ENCODE measurements at regions not wholly inside any gene's neighbourhood (a gene's known extent, or its start where the extent isn't known, plus 50 kb on each side); places are given as distances from the start of the nearest gene placed in this dataset.

DNA sequence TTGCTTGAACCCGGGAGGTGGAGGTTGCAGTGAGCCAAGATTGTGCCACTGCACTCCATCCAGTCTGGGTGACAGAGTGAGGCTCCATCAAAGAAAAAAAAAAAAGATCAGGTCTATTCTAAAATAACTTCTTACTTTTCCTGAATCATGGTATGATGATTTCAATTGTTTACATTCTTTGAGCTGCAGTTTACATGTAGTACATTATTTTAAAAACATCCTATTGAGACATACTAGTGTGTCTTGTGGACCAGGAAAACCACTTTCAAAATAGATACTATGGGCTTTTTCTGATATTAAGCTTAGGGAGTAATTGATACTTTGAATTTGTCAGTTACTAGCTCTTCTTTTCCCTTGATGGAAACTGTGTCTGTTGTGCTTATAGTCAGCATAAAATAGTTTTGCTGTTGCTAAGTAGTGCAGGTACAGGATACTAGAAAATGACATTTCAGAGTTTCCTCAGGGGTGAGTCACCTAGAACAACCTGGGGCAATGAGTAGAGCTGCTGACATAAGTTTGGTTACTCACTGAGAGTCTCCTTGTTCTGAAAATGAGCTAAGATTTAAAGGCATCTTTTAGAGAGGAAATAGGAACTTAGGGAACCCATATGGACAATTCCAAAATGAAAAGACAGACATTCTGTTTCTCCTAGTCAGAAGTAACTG, 53.2 kb upstream of the C4orf54 start:
- Histone ChIP-seq H3K9me3 (no peaks in the 10 kb centered on the region), H3K36me3 (no peaks in the 10 kb centered on the region), H3K4me1 (peaks cover 0 to 14% (median 7%) of the 10 kb centered on the region in 9 donors), H3K27me3 (no peaks in the 10 kb centered on the region), H3K4me3 (no peak overlapping the region), H3K27ac (no peak overlapping the region)
- 94 to 96% methylated on average over 1 of the region's 1 CpG for WGBS, 2 donors
- DNase-seq (no peak), ATAC-seq (peak in 1 of 8 donors; percentile 80)
- intact Hi-C loops (cut with DNase I) = no loop called here
- TF ChIP-seq, protein P1, sequence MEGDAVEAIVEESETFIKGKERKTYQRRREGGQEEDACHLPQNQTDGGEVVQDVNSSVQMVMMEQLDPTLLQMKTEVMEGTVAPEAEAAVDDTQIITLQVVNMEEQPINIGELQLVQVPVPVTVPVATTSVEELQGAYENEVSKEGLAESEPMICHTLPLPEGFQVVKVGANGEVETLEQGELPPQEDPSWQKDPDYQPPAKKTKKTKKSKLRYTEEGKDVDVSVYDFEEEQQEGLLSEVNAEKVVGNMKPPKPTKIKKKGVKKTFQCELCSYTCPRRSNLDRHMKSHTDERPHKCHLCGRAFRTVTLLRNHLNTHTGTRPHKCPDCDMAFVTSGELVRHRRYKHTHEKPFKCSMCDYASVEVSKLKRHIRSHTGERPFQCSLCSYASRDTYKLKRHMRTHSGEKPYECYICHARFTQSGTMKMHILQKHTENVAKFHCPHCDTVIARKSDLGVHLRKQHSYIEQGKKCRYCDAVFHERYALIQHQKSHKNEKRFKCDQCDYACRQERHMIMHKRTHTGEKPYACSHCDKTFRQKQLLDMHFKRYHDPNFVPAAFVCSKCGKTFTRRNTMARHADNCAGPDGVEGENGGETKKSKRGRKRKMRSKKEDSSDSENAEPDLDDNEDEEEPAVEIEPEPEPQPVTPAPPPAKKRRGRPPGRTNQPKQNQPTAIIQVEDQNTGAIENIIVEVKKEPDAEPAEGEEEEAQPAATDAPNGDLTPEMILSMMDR (IDR thresholded peaks at IDR 0.05) = no peak

DNA sequence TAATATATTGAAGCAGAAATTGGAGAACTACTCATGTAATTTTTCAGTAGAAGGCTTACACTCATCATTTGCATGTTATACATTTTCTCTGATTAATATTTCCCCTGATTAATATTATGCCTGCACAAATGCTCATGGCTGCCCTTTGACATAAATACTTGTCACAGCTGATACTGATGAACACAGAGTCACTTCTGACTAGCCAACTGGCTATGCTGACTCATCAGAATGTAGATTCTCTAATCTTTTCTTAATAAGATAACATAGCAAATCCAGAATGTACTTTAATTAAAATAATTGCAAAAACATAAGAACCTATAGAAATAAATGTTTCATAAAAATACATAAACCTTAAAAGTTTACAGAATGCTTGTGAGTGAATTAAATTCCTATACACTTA, 52.4 kb upstream of the C4orf54 start:
- H3K27me3 ChIP-seq = no peaks in the 10 kb centered on the region
- TF ChIP-seq, protein P1 (IDR thresholded peaks at IDR 0.05) = no peak
- no peak overlapping the region for H3K27ac ChIP-seq
- no peaks in the 10 kb centered on the region for H3K36me3 ChIP-seq
- H3K4me3 ChIP-seq = no peak overlapping the region
- intact Hi-C loops (cut with DNase I) = no loop called here
- H3K9me3 ChIP-seq = no peaks in the 10 kb centered on the region
- ATAC-seq (no peak), DNase-seq (no peak)
- H3K4me1 ChIP-seq = peaks cover 0 to 7% (median 3%) of the 10 kb centered on the region in 9 donors

DNA sequence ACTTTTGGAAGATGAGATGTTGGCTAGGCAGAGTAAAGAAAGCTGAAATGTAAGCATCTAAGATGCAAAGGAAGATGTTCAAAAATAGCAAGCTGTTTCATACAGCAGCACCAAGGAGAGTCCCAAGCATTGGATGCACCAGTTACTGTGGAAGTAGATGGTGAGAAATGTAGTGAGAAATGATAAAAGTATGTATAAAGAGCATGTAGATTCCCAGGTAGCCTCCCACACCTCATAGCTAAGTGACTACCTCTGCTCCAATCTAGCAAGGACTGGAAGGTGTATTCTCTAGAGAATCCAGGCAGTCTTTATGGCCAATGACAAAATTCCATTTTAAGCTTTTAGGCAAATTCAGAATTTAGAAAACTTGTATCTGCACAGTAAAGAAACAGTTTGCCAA, 50.9 kb upstream of the C4orf54 start:
- Histone ChIP-seq H3K4me3 (no peak overlapping the region), H3K27ac (no peak overlapping the region), H3K4me1 (peaks cover 0 to 7% (median 0%) of the 10 kb centered on the region in 9 donors), H3K27me3 (no peaks in the 10 kb centered on the region), H3K36me3 (no peaks in the 10 kb centered on the region), H3K9me3 (peaks cover 0 to 10% (median 0%) of the 10 kb centered on the region in 11 donors)
- TF ChIP-seq, protein P1 (IDR thresholded peaks at IDR 0.05) = no peak
- ATAC-seq (no peak), DNase-seq (no peak)
- intact Hi-C loops (cut with DNase I) = no loop called here
